SK-N-DZ (cell line): ENCODE measurements at regions not wholly inside any gene's neighbourhood (a gene's known extent, or its start where the extent isn't known, plus 50 kb on each side); places are given as distances from the start of the nearest gene placed in this dataset.

Experiments
- DNase-seq: peaks from one replicate; pipeline ENCODE4 v3.0.0-alpha.2; 2015; ENCODE audit warnings: low spot score

- DNase-seq = no peak
Measured at GRCh38 chr4:18923496-18924161, 902.1 kb upstream of the LCORL start.

- no peak for DNase-seq
Measured at GRCh38 chr4:18917689-18918088, 896.1 kb upstream of the LCORL start.

- no peak for DNase-seq
Measured at GRCh38 chr4:18914182-18914581, 892.6 kb upstream of the LCORL start.

GRCh38 chr4:18894928-18895327 is 873.4 kb upstream of the LCORL start:
- DNase-seq = no peak

GRCh38 chr4:18882468-18882867 is 860.9 kb upstream of the LCORL start:
- DNase-seq = no peak

- DNase-seq = no peak
Measured at GRCh38 chr4:18881556-18881955, 860.0 kb upstream of the LCORL start.

GRCh38 chr4:18880871-18881270 is 859.3 kb upstream of the LCORL start:
- no peak for DNase-seq

GRCh38 chr4:18878561-18878960 is 857.0 kb upstream of the LCORL start:
- DNase-seq = no peak

- DNase-seq = no peak
Measured at GRCh38 chr4:18869166-18869565, 847.6 kb upstream of the LCORL start.

GRCh38 chr4:18860836-18861530 is 839.4 kb upstream of the LCORL start:
- no peak for DNase-seq

- DNase-seq = no peak
Measured at GRCh38 chr4:18859468-18859867, 837.9 kb upstream of the LCORL start.

GRCh38 chr4:18858229-18858922 is 836.8 kb upstream of the LCORL start:
- DNase-seq = no peak

- DNase-seq = peak; percentile 93
Measured at GRCh38 chr4:18850867-18851266, 829.3 kb upstream of the LCORL start.

- no peak for DNase-seq
Measured at GRCh38 chr4:18847249-18847890, 825.8 kb upstream of the LCORL start.

- DNase-seq = peak; percentile 83
Measured at GRCh38 chr4:18846313-18846712, 824.8 kb upstream of the LCORL start.

- no peak for DNase-seq
Measured at GRCh38 chr4:18844726-18845125, 823.2 kb upstream of the LCORL start.

- DNase-seq = no peak
Measured at GRCh38 chr4:18842431-18842830, 820.9 kb upstream of the LCORL start.

- DNase-seq = no peak
Measured at GRCh38 chr4:18840481-18840880, 818.9 kb upstream of the LCORL start.

- no peak for DNase-seq
Measured at GRCh38 chr4:18816228-18816895, 794.8 kb upstream of the LCORL start.

- DNase-seq = no peak
Measured at GRCh38 chr4:18815779-18816173, 794.2 kb upstream of the LCORL start.

- DNase-seq = no peak
Measured at GRCh38 chr4:18815081-18815778, 793.7 kb upstream of the LCORL start.
